Astrocyte (in vitro differentiated cells and primary cell): ENCODE measurements at regions not wholly inside any gene's neighbourhood (a gene's known extent, or its start where the extent isn't known, plus 50 kb on each side); places are given as distances from the start of the nearest gene placed in this dataset.

Source experiments
- EZH2 ChIP-seq: IDR thresholded peaks from 2 replicates; pipeline ENCODE4 v1.6.1; 2012; ENCODE audit warnings: mild to moderate bottlenecking, low read length, inconsistent platforms; ENCODE audit not compliant: insufficient read depth
- TF ChIP-seq, protein P1 (sequence below): IDR thresholded peaks from 2 replicates; pipeline ENCODE4 v1.5.1; 2011; ENCODE audit warnings: low read depth, mild to moderate bottlenecking, inconsistent platforms, low read length, moderate library complexity; ENCODE audit not compliant: insufficient read depth

DNA sequence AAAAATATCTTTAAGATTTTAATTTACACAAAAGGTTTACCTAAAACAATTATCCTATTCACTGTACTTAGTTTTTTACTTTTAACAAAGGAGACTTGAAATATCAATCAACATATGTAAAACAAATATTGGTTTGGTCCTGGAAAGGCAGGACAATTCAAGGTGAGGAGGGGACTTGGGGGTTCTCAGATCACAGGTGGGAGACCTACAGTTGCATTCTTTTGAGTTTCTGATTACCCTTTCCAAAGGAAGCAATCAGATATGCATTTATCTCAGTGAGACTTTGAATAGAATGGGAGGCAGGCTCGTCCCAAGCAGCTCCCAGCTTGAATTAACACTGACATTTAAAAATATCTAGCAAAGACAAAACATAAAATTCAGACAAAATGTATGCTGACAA lies 1917.3 kb downstream of the C4orf33 start:
- TF ChIP-seq, protein P1, sequence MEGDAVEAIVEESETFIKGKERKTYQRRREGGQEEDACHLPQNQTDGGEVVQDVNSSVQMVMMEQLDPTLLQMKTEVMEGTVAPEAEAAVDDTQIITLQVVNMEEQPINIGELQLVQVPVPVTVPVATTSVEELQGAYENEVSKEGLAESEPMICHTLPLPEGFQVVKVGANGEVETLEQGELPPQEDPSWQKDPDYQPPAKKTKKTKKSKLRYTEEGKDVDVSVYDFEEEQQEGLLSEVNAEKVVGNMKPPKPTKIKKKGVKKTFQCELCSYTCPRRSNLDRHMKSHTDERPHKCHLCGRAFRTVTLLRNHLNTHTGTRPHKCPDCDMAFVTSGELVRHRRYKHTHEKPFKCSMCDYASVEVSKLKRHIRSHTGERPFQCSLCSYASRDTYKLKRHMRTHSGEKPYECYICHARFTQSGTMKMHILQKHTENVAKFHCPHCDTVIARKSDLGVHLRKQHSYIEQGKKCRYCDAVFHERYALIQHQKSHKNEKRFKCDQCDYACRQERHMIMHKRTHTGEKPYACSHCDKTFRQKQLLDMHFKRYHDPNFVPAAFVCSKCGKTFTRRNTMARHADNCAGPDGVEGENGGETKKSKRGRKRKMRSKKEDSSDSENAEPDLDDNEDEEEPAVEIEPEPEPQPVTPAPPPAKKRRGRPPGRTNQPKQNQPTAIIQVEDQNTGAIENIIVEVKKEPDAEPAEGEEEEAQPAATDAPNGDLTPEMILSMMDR, result no peak
- TF ChIP-seq EZH2, result no peak
